ENCODE measurements at regions not wholly inside any gene's neighbourhood (a gene's known extent, or its start where the extent isn't known, plus 50 kb on each side); places are given as distances from the start of the nearest gene placed in this dataset.

DNA sequence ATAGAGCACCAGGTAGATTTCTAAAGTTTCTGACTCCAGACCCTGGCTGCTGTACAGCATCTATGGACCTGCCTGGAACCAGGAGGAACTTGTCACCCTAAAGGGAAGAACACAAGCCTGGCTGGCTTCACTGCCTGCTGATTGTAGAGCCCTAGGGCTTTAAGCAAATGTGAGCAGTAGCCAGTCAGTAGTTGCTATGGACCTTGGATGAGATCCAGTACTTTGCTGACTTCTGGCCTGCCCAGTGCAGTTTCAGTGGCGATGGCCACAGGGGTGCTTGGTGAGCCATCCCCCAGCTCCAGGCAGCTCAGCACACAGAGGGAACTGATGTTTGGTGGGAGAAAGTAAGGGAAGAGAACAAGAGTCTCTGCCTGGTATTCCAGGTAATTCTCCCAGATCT, 68.4 kb downstream of the ATP6V1G3 start:
- no peak for TF ChIP-seq ARNTL (CRISPR knock-in tag; IDR thresholded peaks at IDR 0.05; ENCODE audit: borderline replicate concordance, low read depth)
- no peak for TF ChIP-seq ZFP3 (CRISPR knock-in tag; IDR thresholded peaks at IDR 0.05)
- no peak for TF ChIP-seq ZNF8 (CRISPR knock-in tag; IDR thresholded peaks at IDR 0.05)
- TF ChIP-seq ZNF70 (CRISPR knock-in tag; IDR thresholded peaks at IDR 0.05), result no peak
- TF ChIP-seq ZC3H10 (CRISPR knock-in tag; IDR thresholded peaks at IDR 0.05), result no peak
- TF ChIP-seq, protein P1, sequence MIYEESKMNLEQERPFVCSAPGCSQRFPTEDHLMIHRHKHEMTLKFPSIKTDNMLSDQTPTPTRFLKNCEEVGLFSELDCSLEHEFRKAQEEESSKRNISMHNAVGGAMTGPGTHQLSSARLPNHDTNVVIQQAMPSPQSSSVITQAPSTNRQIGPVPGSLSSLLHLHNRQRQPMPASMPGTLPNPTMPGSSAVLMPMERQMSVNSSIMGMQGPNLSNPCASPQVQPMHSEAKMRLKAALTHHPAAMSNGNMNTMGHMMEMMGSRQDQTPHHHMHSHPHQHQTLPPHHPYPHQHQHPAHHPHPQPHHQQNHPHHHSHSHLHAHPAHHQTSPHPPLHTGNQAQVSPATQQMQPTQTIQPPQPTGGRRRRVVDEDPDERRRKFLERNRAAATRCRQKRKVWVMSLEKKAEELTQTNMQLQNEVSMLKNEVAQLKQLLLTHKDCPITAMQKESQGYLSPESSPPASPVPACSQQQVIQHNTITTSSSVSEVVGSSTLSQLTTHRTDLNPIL (CRISPR knock-in tag; IDR thresholded peaks at IDR 0.05; ENCODE audit: low read depth), result no peak
- no peak for TF ChIP-seq PPARA (CRISPR knock-in tag; IDR thresholded peaks at IDR 0.05; ENCODE audit: borderline replicate concordance)
- TF ChIP-seq, protein P2, sequence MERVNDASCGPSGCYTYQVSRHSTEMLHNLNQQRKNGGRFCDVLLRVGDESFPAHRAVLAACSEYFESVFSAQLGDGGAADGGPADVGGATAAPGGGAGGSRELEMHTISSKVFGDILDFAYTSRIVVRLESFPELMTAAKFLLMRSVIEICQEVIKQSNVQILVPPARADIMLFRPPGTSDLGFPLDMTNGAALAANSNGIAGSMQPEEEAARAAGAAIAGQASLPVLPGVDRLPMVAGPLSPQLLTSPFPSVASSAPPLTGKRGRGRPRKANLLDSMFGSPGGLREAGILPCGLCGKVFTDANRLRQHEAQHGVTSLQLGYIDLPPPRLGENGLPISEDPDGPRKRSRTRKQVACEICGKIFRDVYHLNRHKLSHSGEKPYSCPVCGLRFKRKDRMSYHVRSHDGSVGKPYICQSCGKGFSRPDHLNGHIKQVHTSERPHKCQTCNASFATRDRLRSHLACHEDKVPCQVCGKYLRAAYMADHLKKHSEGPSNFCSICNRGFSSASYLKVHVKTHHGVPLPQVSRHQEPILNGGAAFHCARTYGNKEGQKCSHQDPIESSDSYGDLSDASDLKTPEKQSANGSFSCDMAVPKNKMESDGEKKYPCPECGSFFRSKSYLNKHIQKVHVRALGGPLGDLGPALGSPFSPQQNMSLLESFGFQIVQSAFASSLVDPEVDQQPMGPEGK (CRISPR knock-in tag; IDR thresholded peaks at IDR 0.05; ENCODE audit: borderline replicate concordance), result no peak
- no peak for TF ChIP-seq ISL1 (CRISPR knock-in tag; IDR thresholded peaks at IDR 0.05)
- no peak for TF ChIP-seq OSR1 (CRISPR knock-in tag; IDR thresholded peaks at IDR 0.05)
- TF ChIP-seq, protein P3, sequence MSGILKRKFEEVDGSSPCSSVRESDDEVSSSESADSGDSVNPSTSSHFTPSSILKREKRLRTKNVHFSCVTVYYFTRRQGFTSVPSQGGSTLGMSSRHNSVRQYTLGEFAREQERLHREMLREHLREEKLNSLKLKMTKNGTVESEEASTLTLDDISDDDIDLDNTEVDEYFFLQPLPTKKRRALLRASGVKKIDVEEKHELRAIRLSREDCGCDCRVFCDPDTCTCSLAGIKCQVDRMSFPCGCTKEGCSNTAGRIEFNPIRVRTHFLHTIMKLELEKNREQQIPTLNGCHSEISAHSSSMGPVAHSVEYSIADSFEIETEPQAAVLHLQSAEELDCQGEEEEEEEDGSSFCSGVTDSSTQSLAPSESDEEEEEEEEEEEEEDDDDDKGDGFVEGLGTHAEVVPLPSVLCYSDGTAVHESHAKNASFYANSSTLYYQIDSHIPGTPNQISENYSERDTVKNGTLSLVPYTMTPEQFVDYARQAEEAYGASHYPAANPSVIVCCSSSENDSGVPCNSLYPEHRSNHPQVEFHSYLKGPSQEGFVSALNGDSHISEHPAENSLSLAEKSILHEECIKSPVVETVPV (CRISPR knock-in tag; IDR thresholded peaks at IDR 0.05), result no peak
- no peak for TF ChIP-seq TCF4 (CRISPR knock-in tag; IDR thresholded peaks at IDR 0.05; ENCODE audit: borderline replicate concordance)
- TF ChIP-seq TOX (CRISPR knock-in tag; IDR thresholded peaks at IDR 0.05; ENCODE audit: borderline replicate concordance), result no peak
- no peak for TF ChIP-seq RARB (CRISPR knock-in tag; IDR thresholded peaks at IDR 0.05)

Data from SK-N-SH treated with all-trans-retinoic acid at 6 μM for 48 hours (cell line).